H1 (cell line): ENCODE measurements at regions not wholly inside any gene's neighbourhood (a gene's known extent, or its start where the extent isn't known, plus 50 kb on each side); places are given as distances from the start of the nearest gene placed in this dataset.

Experiments used
- BACH1 ChIP-seq: IDR thresholded peaks from 2 replicates; pipeline ENCODE4 v1.6.1; 2012; ENCODE audit warnings: low read length, improper control_type of control experiment
- CHD7 ChIP-seq: fragments of 300-600 bp; sonication (generic); IDR thresholded peaks from 2 replicates; pipeline ENCODE4 v1.7.1; 2012; ENCODE audit warnings: low read length, moderate library complexity, mild to moderate bottlenecking, inconsistent platforms; ENCODE audit not compliant: insufficient replicate concordance
- JUND ChIP-seq: IDR thresholded peaks from 2 replicates; pipeline ENCODE4 v1.6.1; 2011; ENCODE audit warnings: mild to moderate bottlenecking, improper control_type of control experiment, low read length
- KDM4A ChIP-seq: IDR thresholded peaks from one replicate; pipeline ENCODE4 v1.7.1; 2012; ENCODE audit warnings: low read depth, mild to moderate bottlenecking, moderate library complexity, low read length, inconsistent platforms; ENCODE audit not compliant: severe bottlenecking
- RXRA ChIP-seq: IDR thresholded peaks from 2 replicates; pipeline ENCODE4 v1.6.1; 2011; ENCODE audit warnings: low read depth, mild to moderate bottlenecking, low read length, moderate library complexity; ENCODE audit not compliant: insufficient read depth
- SAP30 ChIP-seq: fragments of 300-600 bp; sonication (generic); IDR thresholded peaks from 2 replicates; pipeline ENCODE4 v1.7.1; 2012; ENCODE audit warnings: low read length, moderate library complexity, mild to moderate bottlenecking, inconsistent platforms; ENCODE audit not compliant: insufficient read depth, insufficient replicate concordance

GRCh38 chr13:65808061-65808460, 1422.1 kb downstream of the PCDH9 start (continued):
- TF ChIP-seq CHD7 (no peak), JUND (no peak), SAP30 (no peak), KDM4A (no peak), RXRA (no peak), BACH1 (no peak)
